LNCaP clone FGC (cell line): ENCODE measurements at regions not wholly inside any gene's neighbourhood (a gene's known extent, or its start where the extent isn't known, plus 50 kb on each side); places are given as distances from the start of the nearest gene placed in this dataset.

Experiments used
- DNase-seq: peaks from one replicate; pipeline ENCODE4 v3.0.0-alpha.2; 2011; ENCODE audit warnings: low read depth
- H3K4me3 ChIP-seq: 2 replicates; pipeline ENCODE4 v1.5.1; 2011; ENCODE audit warnings: mild to moderate bottlenecking, low read depth, low read length, control low read depth
- CTCF ChIP-seq: IDR thresholded peaks from 2 replicates; pipeline ENCODE4 v1.5.1; 2012; ENCODE audit warnings: mild to moderate bottlenecking; ENCODE audit not compliant: control insufficient read depth, insufficient read depth; ENCODE audit errors: extremely low read depth

DNA sequence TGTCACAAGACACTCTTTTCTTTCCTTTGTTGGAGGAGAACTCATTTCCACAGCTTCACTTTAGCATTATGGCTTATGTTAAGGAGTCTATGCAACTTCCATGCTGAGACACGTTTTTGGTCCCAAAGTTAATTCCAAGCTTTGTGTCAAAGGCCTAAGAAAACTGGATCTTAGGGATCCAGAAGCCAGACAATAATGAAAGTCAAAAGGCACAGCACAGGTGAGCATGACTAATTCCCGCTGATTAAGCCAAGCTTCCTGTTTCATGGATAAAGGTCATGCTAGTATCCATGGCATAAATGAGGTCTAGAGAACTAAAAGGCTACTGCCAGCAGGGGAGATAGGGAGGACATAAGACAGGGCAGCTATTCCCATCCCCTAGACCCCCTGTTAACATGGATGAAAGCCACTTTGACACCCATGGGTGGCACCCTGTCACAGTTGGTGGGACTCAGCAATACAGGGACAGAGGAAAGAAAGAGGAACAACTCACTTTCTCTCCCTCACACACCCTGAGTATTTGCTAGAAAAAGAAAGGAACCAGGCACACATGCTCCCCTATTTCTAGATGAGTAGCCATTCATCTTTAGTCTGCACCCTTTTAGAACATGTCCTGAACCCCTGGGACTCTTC is 438.1 kb upstream of the CDH9 start:
- DNase-seq, result no peak
- TF ChIP-seq CTCF, result no peak
- H3K4me3 ChIP-seq, result no peak overlapping the region

DNA sequence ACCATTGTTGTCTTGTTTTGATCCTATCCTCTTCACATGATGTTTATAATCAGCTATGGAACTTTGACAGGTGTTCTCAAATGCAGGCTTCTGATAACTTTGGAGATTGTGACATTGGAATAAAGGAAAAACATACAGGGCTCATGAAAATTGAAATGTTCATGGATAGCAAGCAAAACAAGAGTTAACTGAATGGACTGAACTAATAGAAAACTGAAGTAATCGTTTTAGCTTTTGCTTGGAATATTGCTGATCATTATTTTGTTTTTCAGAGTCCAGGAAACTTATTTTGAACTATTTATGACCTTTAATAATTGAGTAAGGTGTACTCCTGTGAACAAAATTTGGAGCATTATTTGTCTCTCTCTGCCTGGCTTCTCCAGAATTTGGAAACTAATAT is 436.7 kb upstream of the CDH9 start:
- no peak for DNase-seq
- TF ChIP-seq CTCF, result no peak
- H3K4me3 ChIP-seq, result no peak overlapping the region

GRCh38 chr5:27474395-27474794 is 436.0 kb upstream of the CDH9 start:
- DNase-seq, result no peak
- no peak for TF ChIP-seq CTCF
- H3K4me3 ChIP-seq, result peak overlapping the region; percentile 39

- no peak for TF ChIP-seq CTCF
- H3K4me3 ChIP-seq, result peak overlapping the region; percentile 39; the same call in 1 of the 2 replicates
- DNase-seq, result no peak
Measured at GRCh38 chr5:27474047-27474309, 435.6 kb upstream of the CDH9 start.

- no peak for TF ChIP-seq CTCF
- peak overlapping the region; percentile 39 for H3K4me3 ChIP-seq
- DNase-seq, result no peak
Measured at GRCh38 chr5:27473307-27474046, 435.1 kb upstream of the CDH9 start.

DNA sequence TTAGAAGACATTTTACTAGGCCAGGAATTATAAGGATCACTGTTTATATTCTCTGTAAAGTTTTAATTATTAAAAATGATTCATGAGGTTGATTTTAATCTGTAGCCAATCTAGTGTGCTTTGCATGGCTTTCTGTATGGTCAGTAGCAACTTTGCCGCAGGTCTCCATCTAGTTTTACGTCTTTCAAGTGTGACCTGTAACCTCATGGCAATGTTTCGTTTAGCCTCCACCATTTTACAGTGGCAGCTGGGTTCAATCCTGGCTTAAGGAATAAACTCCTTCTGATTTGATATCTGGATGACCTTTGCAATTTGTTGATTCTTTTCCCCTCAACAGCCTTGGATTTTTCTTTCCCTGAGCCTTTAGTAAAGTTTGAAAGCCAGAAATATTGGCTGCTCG is 434.5 kb upstream of the CDH9 start:
- no peak for TF ChIP-seq CTCF
- no peak for DNase-seq
- H3K4me3 ChIP-seq, result peak overlapping the region; percentile 39
